ENCODE measurements at regions not wholly inside any gene's neighbourhood (a gene's known extent, or its start where the extent isn't known, plus 50 kb on each side); places are given as distances from the start of the nearest gene placed in this dataset.

- Histone ChIP-seq H3K4me3 (no peak overlapping the region), H3K27ac (peak overlapping the region in 1 of 2 donors; percentile 47)
- DNase-seq (ENCODE audit: low spot score), result no peak
- no peak for TF ChIP-seq CTCF (IDR thresholded peaks at IDR 0.05)
Observed at GRCh38 chr12:46432325-46432724, 59.8 kb upstream of the SLC38A2 start.

GRCh38 chr12:46430340-46430948, 57.9 kb upstream of the SLC38A2 start:
- no peak for DNase-seq (ENCODE audit: low spot score)
- TF ChIP-seq CTCF (IDR thresholded peaks at IDR 0.05), result no peak
- no peak overlapping the region for H3K27ac ChIP-seq
- no peak overlapping the region for H3K4me3 ChIP-seq

Data from coronary artery (tissue), 2 donors.